ENCODE measurements at regions not wholly inside any gene's neighbourhood (a gene's known extent, or its start where the extent isn't known, plus 50 kb on each side); places are given as distances from the start of the nearest gene placed in this dataset.

DNA sequence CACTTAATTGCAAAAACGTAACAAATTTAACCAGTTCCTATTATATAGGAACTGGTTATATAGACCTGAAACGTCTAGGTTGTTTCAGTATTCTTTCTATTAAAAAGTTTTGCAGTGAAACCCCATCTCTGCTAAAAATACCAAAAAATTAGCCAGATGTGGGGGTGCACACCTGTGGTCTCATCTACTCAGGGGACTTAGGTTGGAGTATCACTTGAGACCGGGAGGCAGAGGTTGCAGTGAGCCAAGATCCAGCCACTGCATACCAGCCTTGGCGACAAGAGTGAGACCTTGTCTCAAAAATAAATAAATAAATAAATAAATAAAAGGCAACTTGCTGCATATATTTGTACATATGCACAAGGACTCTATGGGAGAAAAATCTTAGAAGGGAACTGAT, 387.0 kb downstream of the TUSC7 start:
- TF ChIP-seq, protein P1, sequence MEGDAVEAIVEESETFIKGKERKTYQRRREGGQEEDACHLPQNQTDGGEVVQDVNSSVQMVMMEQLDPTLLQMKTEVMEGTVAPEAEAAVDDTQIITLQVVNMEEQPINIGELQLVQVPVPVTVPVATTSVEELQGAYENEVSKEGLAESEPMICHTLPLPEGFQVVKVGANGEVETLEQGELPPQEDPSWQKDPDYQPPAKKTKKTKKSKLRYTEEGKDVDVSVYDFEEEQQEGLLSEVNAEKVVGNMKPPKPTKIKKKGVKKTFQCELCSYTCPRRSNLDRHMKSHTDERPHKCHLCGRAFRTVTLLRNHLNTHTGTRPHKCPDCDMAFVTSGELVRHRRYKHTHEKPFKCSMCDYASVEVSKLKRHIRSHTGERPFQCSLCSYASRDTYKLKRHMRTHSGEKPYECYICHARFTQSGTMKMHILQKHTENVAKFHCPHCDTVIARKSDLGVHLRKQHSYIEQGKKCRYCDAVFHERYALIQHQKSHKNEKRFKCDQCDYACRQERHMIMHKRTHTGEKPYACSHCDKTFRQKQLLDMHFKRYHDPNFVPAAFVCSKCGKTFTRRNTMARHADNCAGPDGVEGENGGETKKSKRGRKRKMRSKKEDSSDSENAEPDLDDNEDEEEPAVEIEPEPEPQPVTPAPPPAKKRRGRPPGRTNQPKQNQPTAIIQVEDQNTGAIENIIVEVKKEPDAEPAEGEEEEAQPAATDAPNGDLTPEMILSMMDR (IDR thresholded peaks at IDR 0.05; ENCODE audit: low read depth, low read length) = no peak
- no peak for TF ChIP-seq POLR2A (IDR thresholded peaks at IDR 0.05; ENCODE audit: extremely low read depth, insufficient read length)
